Cardiac fibroblast (primary cell): ENCODE measurements at regions not wholly inside any gene's neighbourhood (a gene's known extent, or its start where the extent isn't known, plus 50 kb on each side); places are given as distances from the start of the nearest gene placed in this dataset.

Experiments
- DNase-seq, 2 donors: peaks; one replicate each; pipeline versions ENCODE4 v3.0.0 to v3.0.0-alpha.2; 2010; ENCODE audit warnings: low read depth in 2 of 2
- H3K4me3 ChIP-seq, 2 donors: replicated peaks in 1 of 2; 1 replicate in 1 of 2; 2 replicates in 1 of 2; pipeline ENCODE4 v1.5.1; 2011; ENCODE audit warnings: low read depth in 2 of 2, low read length in 2 of 2, mild to moderate bottlenecking in 2 of 2, moderate library complexity in 1 of 2
- CTCF ChIP-seq: IDR thresholded peaks from one replicate; pipeline ENCODE4 v1.5.1; 2011; ENCODE audit warnings: low read depth, mild to moderate bottlenecking, low read length, inconsistent platforms

GRCh38 chr12:113573148-113573547 is 101.5 kb upstream of the LHX5 start:
- H3K4me3 ChIP-seq = no peak overlapping the region
- no peak for DNase-seq
- no peak for TF ChIP-seq CTCF

GRCh38 chr12:113571713-113572112 is 100.0 kb upstream of the LHX5 start:
- TF ChIP-seq CTCF = no peak
- no peak for DNase-seq

GRCh38 chr12:113569806-113570205 is 98.1 kb upstream of the LHX5 start:
- no peak for DNase-seq
- TF ChIP-seq CTCF = no peak
- H3K4me3 ChIP-seq = no peak overlapping the region

More at GRCh38 chr12:113571713-113572112, 100.0 kb upstream of the LHX5 start:
- no peak overlapping the region for H3K4me3 ChIP-seq

GRCh38 chr12:113568021-113568420 is 96.3 kb upstream of the LHX5 start:
- no peak for TF ChIP-seq CTCF

GRCh38 chr12:113565368-113565767 is 93.7 kb upstream of the LHX5 start:
- H3K4me3 ChIP-seq = no peak overlapping the region
- DNase-seq = no peak
- TF ChIP-seq CTCF = no peak

More at GRCh38 chr12:113568021-113568420, 96.3 kb upstream of the LHX5 start:
- H3K4me3 ChIP-seq = no peak overlapping the region
- DNase-seq = no peak

GRCh38 chr12:113561068-113561780 is 89.6 kb upstream of the LHX5 start:
- DNase-seq = no peak
- no peak for TF ChIP-seq CTCF
- H3K4me3 ChIP-seq = no peak overlapping the region

- DNase-seq = no peak
- no peak for TF ChIP-seq CTCF
- no peak overlapping the region for H3K4me3 ChIP-seq
Observed at GRCh38 chr12:113559466-113559865, 87.8 kb upstream of the LHX5 start.
